Tibial nerve (tissue), 4 donors: ENCODE measurements at regions not wholly inside any gene's neighbourhood (a gene's known extent, or its start where the extent isn't known, plus 50 kb on each side); places are given as distances from the start of the nearest gene placed in this dataset.

ENCODE experiments used
- EP300 ChIP-seq, 2 donors: sonication (generic); formaldehyde crosslinking; IDR thresholded peaks; one replicate each; pipeline ENCODE4 v1.6.1; 2017; ENCODE audit warnings: antibody characterized with exemption in 2 of 2, mild to moderate bottlenecking in 1 of 2
- POLR2A ChIP-seq, 2 donors: fragments of 450-650 bp; IDR thresholded peaks; one replicate each; pipeline ENCODE4 v1.6.1; 2017; ENCODE audit warnings: antibody characterized with exemption in 2 of 2, mild to moderate bottlenecking in 2 of 2, moderate library complexity in 2 of 2
- TF ChIP-seq, protein P1 (sequence below), 5 experiments: fragments of 200-600 bp in 3 of 5; fragments of 450-650 bp in 2 of 5; sonication (generic) in 3 of 5; IDR thresholded peaks; one replicate each; pipeline ENCODE4 v1.5.1; 2016 to 2019; ENCODE audit warnings: antibody characterized with exemption in 5 of 5, mild to moderate bottlenecking in 3 of 5, moderate library complexity in 2 of 5

DNA sequence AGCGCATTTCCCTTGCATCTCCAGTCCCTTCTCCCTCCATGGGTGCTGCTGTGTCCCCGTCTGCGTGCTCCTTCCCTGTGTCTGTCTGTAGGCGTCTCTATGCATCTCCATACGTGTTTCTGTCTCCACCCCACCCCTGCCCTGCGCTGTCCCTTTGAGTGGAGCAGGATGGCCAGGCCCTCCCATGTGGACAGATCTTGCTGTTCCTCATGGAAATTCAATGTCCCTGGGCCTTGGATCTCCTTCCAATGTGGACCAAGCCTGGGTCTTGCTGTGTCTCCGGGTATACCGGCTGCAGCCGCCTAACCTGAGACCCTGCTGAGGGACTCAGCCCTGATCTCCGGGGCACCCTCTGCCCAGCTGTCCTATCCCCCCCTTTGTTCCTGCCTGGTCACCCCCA is 172.7 kb downstream of the BMP7 start:
- TF ChIP-seq, protein P1, sequence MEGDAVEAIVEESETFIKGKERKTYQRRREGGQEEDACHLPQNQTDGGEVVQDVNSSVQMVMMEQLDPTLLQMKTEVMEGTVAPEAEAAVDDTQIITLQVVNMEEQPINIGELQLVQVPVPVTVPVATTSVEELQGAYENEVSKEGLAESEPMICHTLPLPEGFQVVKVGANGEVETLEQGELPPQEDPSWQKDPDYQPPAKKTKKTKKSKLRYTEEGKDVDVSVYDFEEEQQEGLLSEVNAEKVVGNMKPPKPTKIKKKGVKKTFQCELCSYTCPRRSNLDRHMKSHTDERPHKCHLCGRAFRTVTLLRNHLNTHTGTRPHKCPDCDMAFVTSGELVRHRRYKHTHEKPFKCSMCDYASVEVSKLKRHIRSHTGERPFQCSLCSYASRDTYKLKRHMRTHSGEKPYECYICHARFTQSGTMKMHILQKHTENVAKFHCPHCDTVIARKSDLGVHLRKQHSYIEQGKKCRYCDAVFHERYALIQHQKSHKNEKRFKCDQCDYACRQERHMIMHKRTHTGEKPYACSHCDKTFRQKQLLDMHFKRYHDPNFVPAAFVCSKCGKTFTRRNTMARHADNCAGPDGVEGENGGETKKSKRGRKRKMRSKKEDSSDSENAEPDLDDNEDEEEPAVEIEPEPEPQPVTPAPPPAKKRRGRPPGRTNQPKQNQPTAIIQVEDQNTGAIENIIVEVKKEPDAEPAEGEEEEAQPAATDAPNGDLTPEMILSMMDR (IDR thresholded peaks at IDR 0.05), result no peak
- TF ChIP-seq EP300 (IDR thresholded peaks at IDR 0.05) (no peak), POLR2A (IDR thresholded peaks at IDR 0.05) (no peak)
